ENCODE measurements at regions not wholly inside any gene's neighbourhood (a gene's known extent, or its start where the extent isn't known, plus 50 kb on each side); places are given as distances from the start of the nearest gene placed in this dataset.

GRCh38 chr5:175116466-175117048 lies 327.4 kb downstream of the DRD1 start:
- DNase-seq (ENCODE audit: low read depth), result no peak
- no peak for TF ChIP-seq CTCF (IDR thresholded peaks at IDR 0.05; ENCODE audit: control insufficient read depth, insufficient read depth, low read depth, low read length, missing control alignments)
- no peak overlapping the region for H3K4me3 ChIP-seq (ENCODE audit: control insufficient read depth, low read depth, low read length)

GRCh38 chr5:175115831-175116230 lies 328.2 kb downstream of the DRD1 start:
- no peak overlapping the region for H3K4me3 ChIP-seq (ENCODE audit: control insufficient read depth, low read depth, low read length)
- TF ChIP-seq CTCF (IDR thresholded peaks at IDR 0.05; ENCODE audit: control insufficient read depth, insufficient read depth, low read depth, low read length, missing control alignments), result no peak
- no peak for DNase-seq (ENCODE audit: low read depth)

GRCh38 chr5:175113947-175114346 lies 330.0 kb downstream of the DRD1 start:
- H3K4me3 ChIP-seq (ENCODE audit: control insufficient read depth, low read depth, low read length), result no peak overlapping the region
- TF ChIP-seq CTCF (IDR thresholded peaks at IDR 0.05; ENCODE audit: control insufficient read depth, insufficient read depth, low read depth, low read length, missing control alignments), result no peak
- DNase-seq (ENCODE audit: low read depth), result no peak

DNA sequence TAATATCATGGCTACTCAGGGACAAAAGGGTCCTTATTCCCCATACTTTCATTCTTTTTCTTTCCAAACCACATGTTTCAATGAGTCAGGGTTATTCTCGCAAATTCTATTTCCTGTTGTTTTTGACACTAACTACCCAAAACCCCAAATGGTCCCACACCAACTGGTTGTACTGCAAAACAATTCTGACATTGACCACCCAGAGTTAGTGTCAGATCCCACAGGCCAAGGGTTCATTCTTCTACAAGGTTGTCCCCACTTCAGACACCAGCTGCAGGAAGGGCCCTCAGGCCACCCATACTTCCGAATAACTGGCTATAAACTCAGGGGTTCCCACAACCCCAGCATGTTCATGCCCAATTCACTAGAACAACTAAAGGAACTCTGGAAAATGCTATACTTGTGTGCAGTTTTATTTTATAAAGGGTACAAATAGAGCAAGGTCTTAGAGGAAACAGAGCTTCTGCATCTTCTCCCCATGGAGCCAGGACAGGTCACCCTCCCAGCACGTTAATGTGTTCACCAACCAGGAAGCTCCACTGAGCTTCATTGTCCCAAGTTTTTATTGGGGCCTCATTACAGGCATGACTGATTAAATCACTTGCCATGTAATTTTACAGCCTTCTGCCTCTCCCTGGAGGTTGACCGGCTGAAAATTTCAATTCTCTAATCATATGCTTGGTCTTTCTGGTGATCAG lies 334.8 kb downstream of the DRD1 start:
- no peak overlapping the region for H3K4me3 ChIP-seq (ENCODE audit: control insufficient read depth, low read depth, low read length)
- TF ChIP-seq CTCF (IDR thresholded peaks at IDR 0.05; ENCODE audit: control insufficient read depth, insufficient read depth, low read depth, low read length, missing control alignments), result no peak
- no peak for DNase-seq (ENCODE audit: low read depth)

- TF ChIP-seq CTCF (IDR thresholded peaks at IDR 0.05; ENCODE audit: control insufficient read depth, insufficient read depth, low read depth, low read length, missing control alignments), result no peak
- H3K4me3 ChIP-seq (ENCODE audit: control insufficient read depth, low read depth, low read length), result no peak overlapping the region
- no peak for DNase-seq (ENCODE audit: low read depth)
These were observed 336.1 kb downstream of the DRD1 start for GRCh38 chr5:175107865-175108264.

DNA sequence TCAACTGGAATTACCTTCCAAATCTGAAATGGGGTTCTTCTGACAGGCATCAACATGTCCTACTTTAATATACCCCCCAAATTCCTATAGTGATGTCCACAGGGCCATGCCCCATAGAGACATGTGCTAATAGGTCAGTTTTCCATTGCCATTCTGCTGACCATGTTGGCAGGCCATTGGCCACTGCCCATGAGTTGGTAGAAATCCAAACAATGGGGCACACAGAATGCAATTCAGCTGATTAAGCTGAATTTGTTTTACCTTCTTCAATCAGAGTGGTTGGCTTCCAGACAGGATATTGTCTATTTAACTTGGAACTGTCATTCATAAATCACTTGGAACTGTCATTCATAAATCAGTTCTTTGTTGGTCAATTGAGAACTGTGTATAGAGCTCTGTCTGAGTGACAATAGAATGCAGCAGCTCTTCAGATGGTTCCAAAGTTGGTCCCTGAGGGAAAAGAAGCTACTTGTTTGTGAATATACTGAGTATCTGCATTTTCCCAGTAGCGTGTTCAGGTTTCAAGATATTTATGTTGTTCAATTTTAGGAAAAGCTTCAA lies 336.9 kb downstream of the DRD1 start:
- DNase-seq (ENCODE audit: low read depth), result no peak

More for the DNA sequence above, 336.9 kb downstream of the DRD1 start:
- H3K4me3 ChIP-seq (ENCODE audit: control insufficient read depth, low read depth, low read length), result no peak overlapping the region
- TF ChIP-seq CTCF (IDR thresholded peaks at IDR 0.05; ENCODE audit: control insufficient read depth, insufficient read depth, low read depth, low read length, missing control alignments), result no peak

Data from AG09309 (cell line).